ENCODE measurements at regions not wholly inside any gene's neighbourhood (a gene's known extent, or its start where the extent isn't known, plus 50 kb on each side); places are given as distances from the start of the nearest gene placed in this dataset.

- no peak for TF ChIP-seq CTCF (conservative IDR thresholded peaks at IDR 0.05 in 1 of 2, IDR thresholded peaks at IDR 0.05 in 1 of 2; ENCODE audit: low read depth in 1 of 2, low read length in 2 of 2)
- no peak for TF ChIP-seq EZH2 (IDR thresholded peaks at IDR 0.05; ENCODE audit: low read length, missing control alignments)
These were observed 81.7 kb upstream of the ABCC4 start for GRCh38 chr13:95382916-95383315.
